G401 (cell line): ENCODE measurements at regions not wholly inside any gene's neighbourhood (a gene's known extent, or its start where the extent isn't known, plus 50 kb on each side); places are given as distances from the start of the nearest gene placed in this dataset.

Source experiments
- DNase-seq: peaks from one replicate; pipeline ENCODE4 v3.0.0-alpha.2; 2015; ENCODE audit warnings: low spot score
- in situ Hi-C: cut with HindIII; loops from 2 replicates; pipeline ENCODE4 v1.10.0; 2016; ENCODE audit warnings: low sequenced_read_pairs, mixed read lengths

GRCh38 chr7:84529480-84530205, 335.1 kb upstream of the SEMA3A start:
- in situ Hi-C loops: no loop called here
- DNase-seq: no peak

DNA sequence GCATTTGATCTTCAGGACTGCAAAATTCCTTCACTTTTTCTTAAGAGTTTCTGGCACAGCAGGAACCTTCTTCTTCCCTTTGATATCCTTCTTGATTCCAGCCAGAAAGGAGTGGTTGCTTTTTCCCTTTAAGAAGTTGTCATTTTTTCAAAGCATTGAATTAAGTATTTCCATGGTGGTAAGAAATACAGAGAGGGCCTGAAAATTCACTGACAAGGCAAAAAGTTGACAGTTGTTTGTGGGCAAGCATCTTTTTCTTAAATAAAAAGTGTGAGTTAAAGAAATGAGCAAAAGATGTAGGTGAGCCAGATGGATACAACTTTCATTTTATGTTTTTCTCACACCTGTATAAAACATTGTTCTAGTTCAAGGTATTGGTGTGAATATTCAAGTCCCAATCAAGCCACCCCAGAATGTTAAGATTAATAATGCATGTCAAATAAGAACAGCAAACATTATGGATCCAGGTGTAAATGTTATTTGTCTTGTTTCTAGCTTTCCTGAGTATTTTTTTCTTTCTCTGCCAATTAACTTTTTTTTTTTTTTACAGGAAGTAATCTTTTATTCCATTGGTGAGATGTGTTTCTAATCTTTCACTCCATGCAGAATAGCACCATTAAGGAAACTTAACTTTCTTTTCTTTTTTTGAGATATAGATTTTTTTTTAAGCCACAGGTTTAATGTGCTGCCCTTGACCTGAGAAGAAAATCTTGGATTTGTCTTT, 334.3 kb upstream of the SEMA3A start:
- DNase-seq: no peak
- in situ Hi-C loops: no loop called here

DNA sequence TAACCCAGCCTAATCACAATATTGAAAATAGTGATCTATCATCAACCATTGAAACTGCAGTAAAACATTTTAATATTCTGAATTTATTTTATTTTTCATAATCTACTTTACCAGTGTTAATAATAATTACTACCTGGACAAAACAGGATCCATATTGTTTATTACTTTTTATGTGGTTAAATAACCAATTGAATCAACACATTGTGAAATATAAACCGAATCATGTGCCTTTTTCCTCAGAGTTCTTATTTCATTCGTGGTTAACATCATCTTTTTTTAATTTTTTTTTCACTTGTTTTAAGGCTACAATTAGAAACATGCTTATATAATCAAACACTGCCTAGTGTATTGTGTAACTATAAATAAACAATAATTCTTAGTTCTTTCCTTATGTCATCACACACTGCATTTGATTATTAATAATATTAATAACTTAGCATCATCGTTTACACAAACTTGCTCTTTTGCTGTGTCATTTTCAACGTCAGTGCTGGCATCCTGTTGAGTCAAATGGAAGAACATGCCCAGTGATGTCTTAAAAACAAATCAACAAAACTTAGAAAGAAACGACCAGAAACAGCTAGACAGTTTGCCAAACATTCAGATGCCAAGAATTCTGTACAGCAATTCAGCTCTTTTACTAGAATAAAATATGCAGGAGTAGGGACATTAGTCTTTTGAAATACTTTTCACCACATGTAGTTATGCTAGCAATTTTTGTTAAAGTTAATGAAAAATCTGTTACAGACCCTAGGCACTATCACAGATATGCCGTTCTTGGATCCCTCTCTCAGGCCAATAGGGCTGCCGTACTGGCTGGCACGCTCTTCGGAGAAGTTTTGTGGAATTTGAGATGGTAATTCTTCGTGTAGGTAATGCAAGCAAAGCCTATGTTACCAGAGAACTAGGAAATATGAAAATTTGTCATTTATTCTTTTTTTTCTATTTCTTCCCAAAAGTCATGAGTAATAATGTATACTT, 330.4 kb upstream of the SEMA3A start:
- in situ Hi-C loops: no loop called here
- no peak for DNase-seq

- DNase-seq: no peak
- in situ Hi-C loops: no loop called here
These were observed 318.5 kb upstream of the SEMA3A start for GRCh38 chr7:84513061-84513460.

- in situ Hi-C loops: no loop called here
- no peak for DNase-seq
These were observed 317.5 kb upstream of the SEMA3A start for GRCh38 chr7:84512055-84512454.

DNA sequence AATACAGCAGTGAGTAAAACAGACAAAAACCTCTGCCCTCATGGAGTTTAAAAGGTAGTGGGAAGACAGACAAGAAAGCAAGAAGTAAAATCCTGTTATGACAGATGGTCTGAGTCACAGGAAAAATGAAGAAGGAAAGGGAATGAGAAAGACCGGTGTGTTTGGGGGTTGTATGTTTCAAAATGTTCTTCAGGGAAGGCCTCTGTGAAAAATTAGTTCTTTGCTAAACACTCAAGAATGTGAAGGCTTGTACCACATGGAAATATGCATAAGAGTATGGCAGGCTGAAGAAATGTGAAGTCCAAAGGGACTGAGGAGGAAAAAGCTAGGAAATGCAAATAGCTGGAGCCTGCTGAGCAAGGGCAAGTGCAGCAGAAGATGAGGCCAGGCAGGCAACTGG, 315.9 kb upstream of the SEMA3A start:
- in situ Hi-C loops: no loop called here
- no peak for DNase-seq

- in situ Hi-C loops: no loop called here
- DNase-seq: no peak
These were observed 314.9 kb upstream of the SEMA3A start for GRCh38 chr7:84509522-84509921.

DNA sequence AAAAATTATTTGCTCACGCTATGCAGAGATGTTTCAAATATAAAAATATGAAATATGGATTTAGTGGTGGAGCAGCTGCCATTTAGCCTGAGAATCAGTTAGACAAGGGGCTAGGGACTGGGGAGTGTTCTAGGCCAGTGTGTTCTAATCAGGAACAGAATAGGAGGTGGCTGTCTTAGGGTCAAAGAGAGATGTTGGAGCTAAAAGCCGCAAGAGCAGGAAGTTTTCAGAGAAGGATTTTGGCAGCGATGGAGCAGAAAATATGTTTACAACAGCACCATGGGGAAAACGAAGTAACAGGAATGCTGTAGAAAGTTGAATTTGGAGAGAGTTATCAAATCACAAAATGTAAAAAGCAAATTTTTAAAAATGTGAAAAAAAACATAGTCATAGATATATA, 314.0 kb upstream of the SEMA3A start:
- no peak for DNase-seq
- in situ Hi-C loops: no loop called here

GRCh38 chr7:84507529-84507928, 312.9 kb upstream of the SEMA3A start:
- in situ Hi-C loops: no loop called here
- DNase-seq: no peak

GRCh38 chr7:84506151-84506550, 311.6 kb upstream of the SEMA3A start:
- DNase-seq: no peak
- in situ Hi-C loops: no loop called here

- in situ Hi-C loops: no loop called here
- DNase-seq: peak; percentile 8
These were observed 307.6 kb upstream of the SEMA3A start for GRCh38 chr7:84502239-84502638.

DNA sequence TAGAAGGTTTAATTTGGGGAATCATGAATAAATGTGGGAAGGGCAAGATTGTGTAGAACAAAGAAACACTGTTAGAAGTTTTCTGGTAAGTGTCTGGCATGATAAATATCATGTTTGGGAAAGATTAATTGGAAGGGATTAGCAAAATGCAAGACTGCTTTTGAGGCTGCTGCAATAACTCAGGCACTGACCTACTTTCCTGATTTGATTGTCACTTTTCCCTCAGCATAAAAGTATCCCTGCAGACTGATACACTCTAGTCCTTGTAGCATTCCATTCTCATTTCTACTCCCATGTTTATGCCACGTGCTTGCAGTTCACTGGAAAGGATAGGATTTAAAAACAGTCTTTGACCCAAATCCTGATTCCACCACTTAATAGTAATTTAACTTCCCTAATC, 303.3 kb upstream of the SEMA3A start:
- in situ Hi-C loops: no loop called here
- no peak for DNase-seq

DNA sequence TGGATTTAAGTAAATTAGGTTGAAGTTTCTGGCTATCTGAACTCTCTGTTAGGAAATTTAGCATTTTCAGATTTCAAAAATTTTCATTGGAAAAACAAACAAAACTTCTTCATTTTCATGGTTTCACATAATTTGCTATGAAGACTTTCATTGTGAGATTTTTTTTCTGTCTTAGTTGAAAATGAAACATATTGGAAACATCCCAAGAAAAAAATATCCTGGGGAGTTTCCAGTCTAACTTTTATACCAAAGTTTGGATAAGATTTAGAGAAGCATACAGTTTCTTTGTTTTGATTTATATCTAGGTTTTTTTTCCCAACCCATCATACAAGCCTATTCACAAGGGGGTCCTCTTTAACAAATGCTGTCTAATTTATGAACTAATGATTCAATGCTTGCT, 300.5 kb upstream of the SEMA3A start:
- DNase-seq: no peak
- in situ Hi-C loops: no loop called here

GRCh38 chr7:84492098-84493034, 297.8 kb upstream of the SEMA3A start:
- in situ Hi-C loops: no loop called here
- no peak for DNase-seq

DNA sequence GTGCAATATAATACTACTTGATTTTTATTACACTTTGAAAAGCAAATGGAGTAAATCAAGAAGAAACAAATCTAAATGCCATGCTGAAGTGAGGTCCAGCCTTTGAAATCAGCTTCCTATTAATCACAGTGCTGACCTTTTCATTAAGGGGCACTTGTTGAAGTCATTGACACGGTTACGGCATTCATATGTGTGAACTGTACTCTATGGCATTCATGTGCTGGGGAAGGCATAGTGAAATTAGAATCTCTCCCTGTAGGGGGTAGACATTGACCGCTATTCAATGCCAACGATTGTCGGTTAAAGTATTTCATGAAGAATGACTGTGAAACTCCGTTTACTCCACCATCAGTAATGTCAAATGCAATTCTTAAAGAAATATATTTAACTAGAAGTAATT, 296.1 kb upstream of the SEMA3A start:
- in situ Hi-C loops: no loop called here
- no peak for DNase-seq

- no peak for DNase-seq
- in situ Hi-C loops: no loop called here
These were observed 290.0 kb upstream of the SEMA3A start for GRCh38 chr7:84484502-84485079.

DNA sequence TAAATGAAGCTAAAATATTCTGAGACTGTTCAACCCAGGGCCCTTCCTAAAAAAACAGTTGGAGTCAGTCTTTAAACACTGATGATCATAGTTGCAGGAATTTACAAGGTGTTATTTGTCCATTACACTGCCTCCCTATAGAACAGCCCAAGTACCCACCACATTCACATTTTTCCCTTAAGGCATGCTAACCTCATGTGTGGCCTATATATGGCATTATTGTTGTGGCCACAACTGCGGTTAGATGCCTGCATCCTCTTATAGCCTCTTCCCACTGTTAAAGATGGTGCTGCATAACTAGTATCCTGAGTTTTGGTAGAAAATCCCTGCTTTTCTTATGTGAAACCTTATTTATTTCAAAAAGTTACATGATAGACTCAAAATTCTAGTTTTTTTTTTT, 287.9 kb upstream of the SEMA3A start:
- no peak for DNase-seq

GRCh38 chr7:84479059-84479458, 284.5 kb upstream of the SEMA3A start:
- in situ Hi-C loops: no loop called here
- no peak for DNase-seq

More for the DNA sequence above, 287.9 kb upstream of the SEMA3A start:
- in situ Hi-C loops: no loop called here
